VCaP (cell line): ENCODE measurements at regions not wholly inside any gene's neighbourhood (a gene's known extent, or its start where the extent isn't known, plus 50 kb on each side); places are given as distances from the start of the nearest gene placed in this dataset.

Experiments used
- H3K27ac ChIP-seq: fragments of 450-650 bp; 2 replicates; pipeline ENCODE4 v1.5.1; 2017
- TF ChIP-seq, protein P1 (sequence below): fragments of 450-650 bp; conservative IDR thresholded peaks from 2 replicates; pipeline ENCODE4 v1.5.1; 2017; ENCODE audit warnings: mild to moderate bottlenecking, moderate library complexity

DNA sequence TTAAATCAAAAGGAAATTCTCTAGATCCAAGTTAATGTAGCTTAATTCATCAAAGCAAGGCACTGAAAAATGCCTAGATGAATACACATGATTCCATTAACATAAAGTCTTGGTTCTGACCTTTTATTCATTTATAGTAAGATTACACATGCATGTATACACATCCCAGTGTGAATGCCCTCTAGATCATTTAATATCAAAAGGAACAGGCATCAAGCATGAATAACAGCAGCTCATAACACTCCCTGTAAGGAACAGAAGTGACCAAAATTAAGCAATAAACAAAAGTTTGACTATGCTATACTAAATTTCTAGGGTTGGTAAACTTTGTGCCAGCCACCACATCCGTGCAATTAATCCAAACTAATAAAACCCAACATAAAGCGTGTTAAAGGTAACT, 511.5 kb downstream of the SPIN4 start:
- TF ChIP-seq, protein P1, sequence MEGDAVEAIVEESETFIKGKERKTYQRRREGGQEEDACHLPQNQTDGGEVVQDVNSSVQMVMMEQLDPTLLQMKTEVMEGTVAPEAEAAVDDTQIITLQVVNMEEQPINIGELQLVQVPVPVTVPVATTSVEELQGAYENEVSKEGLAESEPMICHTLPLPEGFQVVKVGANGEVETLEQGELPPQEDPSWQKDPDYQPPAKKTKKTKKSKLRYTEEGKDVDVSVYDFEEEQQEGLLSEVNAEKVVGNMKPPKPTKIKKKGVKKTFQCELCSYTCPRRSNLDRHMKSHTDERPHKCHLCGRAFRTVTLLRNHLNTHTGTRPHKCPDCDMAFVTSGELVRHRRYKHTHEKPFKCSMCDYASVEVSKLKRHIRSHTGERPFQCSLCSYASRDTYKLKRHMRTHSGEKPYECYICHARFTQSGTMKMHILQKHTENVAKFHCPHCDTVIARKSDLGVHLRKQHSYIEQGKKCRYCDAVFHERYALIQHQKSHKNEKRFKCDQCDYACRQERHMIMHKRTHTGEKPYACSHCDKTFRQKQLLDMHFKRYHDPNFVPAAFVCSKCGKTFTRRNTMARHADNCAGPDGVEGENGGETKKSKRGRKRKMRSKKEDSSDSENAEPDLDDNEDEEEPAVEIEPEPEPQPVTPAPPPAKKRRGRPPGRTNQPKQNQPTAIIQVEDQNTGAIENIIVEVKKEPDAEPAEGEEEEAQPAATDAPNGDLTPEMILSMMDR: no peak
- 0 out of 2 replicates have a peak overlapping the region, but pooled peaks have one; percentile 8 for H3K27ac ChIP-seq
